WI38 (cell line): ENCODE measurements at regions not wholly inside any gene's neighbourhood (a gene's known extent, or its start where the extent isn't known, plus 50 kb on each side); places are given as distances from the start of the nearest gene placed in this dataset.

Source experiments
- H3K4me3 ChIP-seq: 2 replicates; pipeline ENCODE4 v1.5.1; 2011; ENCODE audit warnings: low read depth, mild to moderate bottlenecking, control low read depth, low read length
- CTCF ChIP-seq: IDR thresholded peaks from 2 replicates; pipeline ENCODE4 v1.5.1; 2012; ENCODE audit warnings: low read depth, mild to moderate bottlenecking, control low read depth, low read length

- no peak overlapping the region for H3K4me3 ChIP-seq
- TF ChIP-seq CTCF = no peak
Measured at GRCh38 chr3:29203851-29204250, 77.0 kb upstream of the RBMS3 start.

- H3K4me3 ChIP-seq = no peak overlapping the region
Measured at GRCh38 chr3:29207427-29207826, 73.4 kb upstream of the RBMS3 start.

GRCh38 chr3:29212789-29213433, 68.0 kb upstream of the RBMS3 start:
- no peak for TF ChIP-seq CTCF

More at GRCh38 chr3:29207427-29207826, 73.4 kb upstream of the RBMS3 start:
- TF ChIP-seq CTCF = no peak

GRCh38 chr3:29214009-29214658, 66.7 kb upstream of the RBMS3 start:
- TF ChIP-seq CTCF = no peak

More at GRCh38 chr3:29212789-29213433, 68.0 kb upstream of the RBMS3 start:
- H3K4me3 ChIP-seq = no peak overlapping the region

GRCh38 chr3:29215948-29216347, 64.9 kb upstream of the RBMS3 start:
- no peak for TF ChIP-seq CTCF
- no peak overlapping the region for H3K4me3 ChIP-seq

More at GRCh38 chr3:29214009-29214658, 66.7 kb upstream of the RBMS3 start:
- no peak overlapping the region for H3K4me3 ChIP-seq

- no peak overlapping the region for H3K4me3 ChIP-seq
- no peak for TF ChIP-seq CTCF
Measured at GRCh38 chr3:29226706-29227105, 54.2 kb upstream of the RBMS3 start.

- H3K4me3 ChIP-seq = no peak overlapping the region
- no peak for TF ChIP-seq CTCF
Measured at GRCh38 chr3:29227307-29227706, 53.6 kb upstream of the RBMS3 start.
